OCI-LY7 (cell line): ENCODE measurements at regions not wholly inside any gene's neighbourhood (a gene's known extent, or its start where the extent isn't known, plus 50 kb on each side); places are given as distances from the start of the nearest gene placed in this dataset.

Source experiments
- BruUV-seq: library from RNA; stranded (reverse); fragments of 400-500 nt; replicated peaks from 2 replicates; lab custom pipeline; 2021; lab: Mats Ljungman, UMichigan
- CTCF ChIA-PET: fragments of 300-600 bp; sonication (Branson Sonifier 250); formaldehyde crosslinking; loops from one replicate; lab custom pipeline; 2022; ENCODE audit warnings: antibody characterized with exemption; ENCODE audit not compliant: unreplicated experiment; lab: Charles Lee
- POLR2A ChIA-PET: fragments of 300-600 bp; sonication (Branson Sonifier 250); formaldehyde crosslinking; loops from one replicate; lab custom pipeline; 2022; ENCODE audit warnings: antibody characterized with exemption; lab: Charles Lee
- DNase-seq: peaks from one replicate; pipeline ENCODE4 v3.0.0-alpha.2; 2015; ENCODE audit warnings: low spot score
- H2AFZ ChIP-seq: fragments of 200-600 bp; sonication (generic), shearing (Covaris generic); 2 replicates; pipeline ENCODE4 v1.6.1; 2014; ENCODE audit warnings: mild to moderate bottlenecking, antibody characterized with exemption, low read length, moderate library complexity
- H3K27ac ChIP-seq: fragments of 200-600 bp; sonication (generic); 2 replicates; pipeline ENCODE4 v1.5.1; 2014; ENCODE audit warnings: mixed run types, low read depth, mild to moderate bottlenecking, moderate library complexity, low read length, inconsistent platforms; ENCODE audit not compliant: poor library complexity, severe bottlenecking
- H3K36me3 ChIP-seq: fragments of 200-600 bp; sonication (generic); 2 replicates; pipeline ENCODE4 v1.6.1; 2014; ENCODE audit warnings: mild to moderate bottlenecking, antibody characterized with exemption, low read length, moderate library complexity, mixed read lengths; ENCODE audit not compliant: insufficient read depth
- H3K4me1 ChIP-seq: fragments of 200-600 bp; sonication (generic); 2 replicates; pipeline ENCODE4 v1.5.1; 2014; ENCODE audit warnings: mild to moderate bottlenecking, low read length; ENCODE audit not compliant: insufficient read depth, poor library complexity, severe bottlenecking
- H3K4me2 ChIP-seq: fragments of 200-600 bp; sonication (generic); 2 replicates; pipeline ENCODE4 v1.6.1; 2014; ENCODE audit warnings: mild to moderate bottlenecking, low read length
- H3K4me3 ChIP-seq: fragments of 200-600 bp; sonication (generic); 2 replicates; pipeline ENCODE4 v1.5.1; 2014; ENCODE audit warnings: mild to moderate bottlenecking, low read depth, low read length; ENCODE audit not compliant: poor library complexity, severe bottlenecking
- H3K79me2 ChIP-seq: fragments of 200-600 bp; sonication (generic); 2 replicates; pipeline ENCODE4 v1.6.1; 2016; ENCODE audit warnings: low read depth, mild to moderate bottlenecking, low read length, moderate library complexity, mixed read lengths; ENCODE audit not compliant: insufficient read depth
- H3K9me2 ChIP-seq: fragments of 200-600 bp; sonication (generic); 2 replicates; pipeline ENCODE4 v1.6.1; 2016; ENCODE audit warnings: mild to moderate bottlenecking, low read length, mixed read lengths; ENCODE audit not compliant: insufficient read depth
- H3K9me3 ChIP-seq: fragments of 200-600 bp; sonication (generic); 2 replicates; pipeline ENCODE4 v1.6.1; 2014; ENCODE audit warnings: mild to moderate bottlenecking, mixed run types, low read length, mixed read lengths
- H4K20me1 ChIP-seq: fragments of 200-600 bp; sonication (generic); 2 replicates; pipeline ENCODE4 v1.6.1; 2014; ENCODE audit warnings: mild to moderate bottlenecking, antibody characterized with exemption, low read length, moderate library complexity, mixed read lengths; ENCODE audit not compliant: insufficient read depth
- CTCF ChIP-seq: fragments of 200-600 bp; sonication (generic); conservative IDR thresholded peaks from 2 replicates; pipeline ENCODE4 v1.5.1; 2014; ENCODE audit warnings: mild to moderate bottlenecking, antibody characterized with exemption, low read length, moderate library complexity, mixed read lengths
- EZH2phosphoT487 ChIP-seq: fragments of 200-600 bp; sonication (generic); IDR thresholded peaks from 2 replicates; pipeline ENCODE4 v1.6.1; 2018; ENCODE audit warnings: low read depth, borderline replicate concordance, mild to moderate bottlenecking, mixed run types, antibody characterized with exemption, low read length, moderate library complexity, mixed read lengths
- intact Hi-C: fragments of 100-400 bp; cut with micrococcal nuclease; formaldehyde crosslinking; loops from one replicate; pipeline ENCODE4 v1.10.0; 2022; ENCODE audit not compliant: unreplicated experiment

GRCh38 chr20:51312480-51312783, 230.1 kb downstream of the NFATC2 start:
- no peaks in the 10 kb centered on the region for H3K9me2 ChIP-seq
- H3K79me2 ChIP-seq, result no peaks in the 10 kb centered on the region
- no peak for DNase-seq
- H4K20me1 ChIP-seq, result no peaks in the 10 kb centered on the region
- H3K4me2 ChIP-seq, result no peak overlapping the region
- H3K4me1 ChIP-seq, result no peaks in the 10 kb centered on the region
- H2AFZ ChIP-seq, result no peak overlapping the region
- ChIA-PET POLR2A (interaction anchor here (0.6 kb wide), 1 partner anchor 174 kb away, joined by 3 read pairs; no protein-coding TSS in a partner anchor), CTCF (no interaction called here)
- no peak overlapping the region for H3K27ac ChIP-seq
- no peaks in the 10 kb centered on the region for H3K36me3 ChIP-seq
- H3K4me3 ChIP-seq, result no peak overlapping the region
- no TSS peak for BruUV-seq
- H3K9me3 ChIP-seq, result no peaks in the 10 kb centered on the region
- TF ChIP-seq EZH2phosphoT487 (no peak), CTCF (no peak)
- intact Hi-C loops, result no loop called here

GRCh38 chr20:51311636-51312479, 230.7 kb downstream of the NFATC2 start:
- Histone ChIP-seq H2AFZ (no peak overlapping the region), H3K4me2 (no peak overlapping the region), H3K9me3 (no peaks in the 10 kb centered on the region), H3K9me2 (no peaks in the 10 kb centered on the region), H3K79me2 (no peaks in the 10 kb centered on the region), H3K36me3 (no peaks in the 10 kb centered on the region), H3K4me1 (no peaks in the 10 kb centered on the region), H3K27ac (no peak overlapping the region), H4K20me1 (no peaks in the 10 kb centered on the region), H3K4me3 (no peak overlapping the region)
- ChIA-PET CTCF (no interaction called here), POLR2A (no interaction called here)
- intact Hi-C loops, result no loop called here
- DNase-seq, result no peak
- no peak for TF ChIP-seq CTCF
- no peak for TF ChIP-seq EZH2phosphoT487
- BruUV-seq, result no TSS peak

DNA sequence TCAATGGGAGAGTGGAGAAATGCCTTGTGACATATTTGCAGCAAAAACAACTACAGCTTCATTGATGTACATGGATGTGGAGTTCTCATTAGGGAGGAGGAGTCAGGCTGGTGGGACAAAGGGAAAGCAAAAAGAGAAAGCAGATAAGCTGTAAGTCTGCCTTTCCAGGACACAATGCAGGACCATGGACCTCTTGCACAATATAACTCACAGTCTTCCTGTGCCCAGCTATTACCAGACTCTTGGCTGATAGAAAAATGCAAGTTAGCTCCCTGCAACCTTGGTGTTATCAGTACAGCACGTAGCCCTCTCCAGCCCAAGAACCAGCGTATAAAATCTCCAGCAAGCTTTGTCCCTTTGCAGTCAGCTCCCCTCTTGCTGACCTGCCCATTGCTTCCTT, 232.3 kb downstream of the NFATC2 start:
- Histone ChIP-seq H3K9me3 (no peaks in the 10 kb centered on the region), H3K4me3 (no peak overlapping the region), H4K20me1 (no peaks in the 10 kb centered on the region), H3K27ac (no peak overlapping the region), H3K79me2 (no peaks in the 10 kb centered on the region), H3K4me1 (no peaks in the 10 kb centered on the region), H3K9me2 (no peaks in the 10 kb centered on the region), H3K4me2 (no peak overlapping the region), H2AFZ (no peak overlapping the region), H3K36me3 (no peaks in the 10 kb centered on the region)
- no peak for DNase-seq
- no peak for TF ChIP-seq CTCF
- TF ChIP-seq EZH2phosphoT487, result no peak
- intact Hi-C loops, result no loop called here
- ChIA-PET POLR2A (no interaction called here), CTCF (interaction anchor here (0.6 kb wide), 1 partner anchor 294 kb away, joined by 3 read pairs; no protein-coding TSS in a partner anchor)
- BruUV-seq, result no TSS peak
